SH-SY5Y (cell line): ENCODE measurements at regions not wholly inside any gene's neighbourhood (a gene's known extent, or its start where the extent isn't known, plus 50 kb on each side); places are given as distances from the start of the nearest gene placed in this dataset.

Experiments used
- GATA2 ChIP-seq: IDR thresholded peaks from 2 replicates; pipeline ENCODE4 v1.6.1; 2011; ENCODE audit warnings: mild to moderate bottlenecking, low read depth, low read length
- GATA3 ChIP-seq: IDR thresholded peaks from 2 replicates; pipeline ENCODE4 v1.6.1; 2011; ENCODE audit warnings: low read depth, mild to moderate bottlenecking, low read length, moderate library complexity

DNA sequence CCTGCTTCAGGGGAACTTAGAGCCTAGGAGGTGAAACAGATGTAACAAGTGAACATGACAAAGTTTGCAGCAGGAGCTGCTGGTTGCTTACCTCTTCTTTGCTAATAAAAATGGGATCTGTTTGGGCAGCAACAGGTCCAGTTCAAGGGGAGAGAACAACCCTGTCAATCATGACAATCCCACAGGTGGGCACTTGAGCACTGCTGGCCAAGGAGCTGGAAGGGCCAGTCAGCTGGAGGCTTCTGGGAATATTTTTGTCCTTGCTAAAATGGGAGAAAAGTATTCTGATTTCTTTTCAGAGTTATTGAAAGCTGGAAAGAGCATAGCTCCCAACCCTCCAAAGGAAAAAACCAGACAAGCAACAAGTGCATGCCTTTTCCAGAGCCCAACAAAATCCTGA, 477.7 kb upstream of the SULF2 start:
- TF ChIP-seq GATA2 (no peak), GATA3 (no peak)
